HCT116 (cell line): ENCODE measurements at regions not wholly inside any gene's neighbourhood (a gene's known extent, or its start where the extent isn't known, plus 50 kb on each side); places are given as distances from the start of the nearest gene placed in this dataset.

ENCODE experiments used
- ATAC-seq: fragments of 200-7000 bp; cut with Tn5 transposase; 2 replicates; pipeline ENCODE4 v1.9.1; 2020; ENCODE audit warnings: mild to moderate bottlenecking, moderate library complexity
- BruUV-seq: library from RNA; stranded (reverse); fragments of 400-500 nt; replicated peaks from 2 replicates; lab custom pipeline; 2021; lab: Mats Ljungman, UMichigan
- CTCF ChIA-PET: fragments of 300-600 bp; sonication (Branson Sonifier 250); formaldehyde crosslinking; loops from one replicate; lab custom pipeline; 2021; ENCODE audit warnings: antibody characterized with exemption; lab: Charles Lee
- POLR2A ChIA-PET: fragments of 300-600, 350-600 bp; sonication (Branson Sonifier 250); formaldehyde crosslinking; loops from one replicate; lab custom pipeline; 2021; ENCODE audit warnings: antibody characterized with exemption; lab: Charles Lee
- RAD21 ChIA-PET, 2 experiments: fragments of 300-600 bp; sonication (Branson Sonifier 250); formaldehyde crosslinking; loops; one replicate each; lab custom pipeline; 2023; ENCODE audit warnings: low total read pairs in 2 of 2; ENCODE audit not compliant: uncharacterized antibody in 2 of 2, unreplicated experiment in 2 of 2, low non-redundant PET in 1 of 2; lab: Charles Lee
- DNase-seq: peaks from one replicate; pipeline ENCODE4 v3.0.0-alpha.2; 2010; ENCODE audit warnings: low read depth, low spot score
- H2AFZ ChIP-seq: fragments of 200-600 bp; shearing (Covaris generic), sonication (generic); 2 replicates; pipeline ENCODE4 v1.6.1; 2017; ENCODE audit warnings: low read depth, mixed run types, mixed read lengths, antibody characterized with exemption, low read length; ENCODE audit not compliant: poor library complexity, severe bottlenecking
- H3K27ac ChIP-seq: 2 replicates; pipeline ENCODE4 v1.5.1; 2012; ENCODE audit warnings: low read depth, low read length
- H3K27me3 ChIP-seq: fragments of 200-600 bp; sonication (generic); 2 replicates; pipeline ENCODE4 v1.6.1; 2016; ENCODE audit warnings: mixed run types, low read length, mixed read lengths; ENCODE audit not compliant: insufficient read depth
- H3K36me3 ChIP-seq, 2 experiments: fragments of 200-500 bp in 1 of 2; fragments of 200-600 bp in 1 of 2; sonication (Bioruptor generic) in 1 of 2; sonication (generic) in 1 of 2; 2 replicates each; pipeline versions ENCODE4 v1.5.1 to v1.6.1; 2014 to 2016; ENCODE audit warnings: low read length in 2 of 2, inconsistent platforms in 1 of 2, mixed read lengths in 1 of 2, mixed run types in 1 of 2; ENCODE audit not compliant: insufficient read depth in 2 of 2, control insufficient read depth in 1 of 2
- H3K4me1 ChIP-seq, 2 experiments: fragments of 200-600 bp in 1 of 2; sonication (generic) in 1 of 2; 2 replicates each; pipeline versions ENCODE4 v1.5.1 to v1.6.1; 2012 to 2017; ENCODE audit warnings: low read length in 2 of 2, inconsistent platforms in 1 of 2, mild to moderate bottlenecking in 1 of 2, mixed read lengths in 1 of 2, mixed run types in 1 of 2, moderate library complexity in 1 of 2; ENCODE audit not compliant: insufficient read depth in 2 of 2, control insufficient read depth in 1 of 2
- H3K4me2 ChIP-seq: fragments of 200-600 bp; sonication (generic); 2 replicates; pipeline ENCODE4 v1.6.1; 2017; ENCODE audit warnings: mixed run types, low read length, mixed read lengths
- H3K4me3 ChIP-seq, 2 experiments: fragments of 200-600 bp in 1 of 2; sonication (generic) in 1 of 2; replicated peaks in 1 of 2; 2 replicates each; pipeline ENCODE4 v1.5.1; 2011 to 2016; ENCODE audit warnings: low read length in 2 of 2, control low read depth in 1 of 2, low read depth in 1 of 2, mild to moderate bottlenecking in 1 of 2, mixed read lengths in 1 of 2, mixed run types in 1 of 2
- H3K79me2 ChIP-seq: fragments of 200-600 bp; sonication (generic); 2 replicates; pipeline ENCODE4 v1.6.1; 2017; ENCODE audit warnings: mild to moderate bottlenecking, mixed run types, low read length, moderate library complexity, mixed read lengths; ENCODE audit not compliant: insufficient read depth
- H3K9ac ChIP-seq: fragments of 200-600 bp; sonication (generic); 2 replicates; pipeline ENCODE4 v1.6.1; 2016; ENCODE audit warnings: low read length, mixed read lengths
- H3K9me2 ChIP-seq: fragments of 200-600 bp; sonication (generic), shearing (Covaris generic); 2 replicates; pipeline ENCODE4 v1.6.1; 2017; ENCODE audit warnings: mixed run types, mild to moderate bottlenecking, moderate library complexity; ENCODE audit not compliant: insufficient read depth
- H3K9me3 ChIP-seq, 2 experiments: fragments of 200-500 bp in 1 of 2; fragments of 200-600 bp in 1 of 2; sonication (Bioruptor generic) in 1 of 2; sonication (generic) in 1 of 2; 2 replicates each; pipeline ENCODE4 v1.6.1; 2014 to 2017; ENCODE audit warnings: low read length in 2 of 2, mixed read lengths in 2 of 2, inconsistent platforms in 1 of 2, low read depth in 1 of 2, mild to moderate bottlenecking in 1 of 2, mixed run types in 1 of 2, moderate library complexity in 1 of 2; ENCODE audit not compliant: control insufficient read depth in 1 of 2, insufficient read depth in 1 of 2
- H4K20me1 ChIP-seq: fragments of 200-600 bp; sonication (generic), shearing (Covaris generic); 2 replicates; pipeline ENCODE4 v1.6.1; 2017; ENCODE audit warnings: mixed run types, mild to moderate bottlenecking, moderate library complexity; ENCODE audit not compliant: insufficient read depth
- ATF3 ChIP-seq: IDR thresholded peaks from 2 replicates; pipeline ENCODE4 v1.6.1; 2012
- CBX3 ChIP-seq: IDR thresholded peaks from 2 replicates; pipeline ENCODE4 v1.6.1; 2012; ENCODE audit warnings: low read depth
- CEBPB ChIP-seq: IDR thresholded peaks from 2 replicates; pipeline ENCODE4 v1.6.1; 2012; ENCODE audit warnings: low read depth
- ELF1 ChIP-seq: IDR thresholded peaks from 2 replicates; pipeline ENCODE4 v1.6.1; 2012; ENCODE audit warnings: low read depth, borderline replicate concordance
- EZH2 ChIP-seq: fragments of 200-600 bp; sonication (generic); IDR thresholded peaks from 2 replicates; pipeline ENCODE4 v1.6.1; 2017; ENCODE audit warnings: antibody characterized with exemption, mixed run types
- EZH2phosphoT487 ChIP-seq: fragments of 200-600 bp; IDR thresholded peaks from 2 replicates; pipeline ENCODE4 v1.6.1; 2018; ENCODE audit warnings: antibody characterized with exemption, borderline replicate concordance
- FOSL1 ChIP-seq: IDR thresholded peaks from 2 replicates; pipeline ENCODE4 v1.6.1; 2012; ENCODE audit warnings: low read depth
- JUND ChIP-seq: IDR thresholded peaks from 2 replicates; pipeline ENCODE4 v1.6.1; 2012
- MAX ChIP-seq: IDR thresholded peaks from 2 replicates; pipeline ENCODE4 v1.6.1; 2012
- POLR2A ChIP-seq: IDR thresholded peaks from 2 replicates; pipeline ENCODE4 v1.7.0; 2011; ENCODE audit warnings: borderline replicate concordance; ENCODE audit not compliant: insufficient read depth, insufficient read length; ENCODE audit errors: extremely low read depth
- SIN3A ChIP-seq: IDR thresholded peaks from 2 replicates; pipeline ENCODE4 v1.6.1; 2012; ENCODE audit warnings: low read depth
- SP1 ChIP-seq: IDR thresholded peaks from 2 replicates; pipeline ENCODE4 v1.6.1; 2012; ENCODE audit warnings: low read depth
- TCF7L2 ChIP-seq: IDR thresholded peaks from 2 replicates; pipeline ENCODE4 v1.7.0; 2011; ENCODE audit warnings: borderline replicate concordance, inconsistent platforms; ENCODE audit not compliant: insufficient read depth, insufficient read length; ENCODE audit errors: extremely low read depth
- ZBTB33 ChIP-seq: IDR thresholded peaks from 2 replicates; pipeline ENCODE4 v1.6.1; 2011; ENCODE audit warnings: mild to moderate bottlenecking, low read length, moderate library complexity; ENCODE audit not compliant: insufficient replicate concordance; ENCODE audit errors: extremely low read depth
- ZFX ChIP-seq: fragments of 450-650 bp; IDR thresholded peaks from 2 replicates; pipeline ENCODE4 v1.6.1; 2017
- ZNF274 ChIP-seq: fragments of 200-500 bp; sonication (Bioruptor generic); IDR thresholded peaks from 2 replicates; pipeline ENCODE4 v1.6.1; 2014; ENCODE audit warnings: mild to moderate bottlenecking, low read depth, low read length, inconsistent platforms
- intact Hi-C: fragments of 100-400 bp; cut with micrococcal nuclease; formaldehyde crosslinking; loops from 2 replicates; pipeline ENCODE4 v1.10.0; 2022
- TF ChIP-seq, protein P1 (sequence below), 3 experiments: fragments of 200-600 bp in 1 of 3; sonication (generic) in 1 of 3; IDR thresholded peaks in 2 of 3; conservative IDR thresholded peaks in 1 of 3; 2 replicates each; pipeline ENCODE4 v1.5.1; 2012 to 2017; ENCODE audit warnings: low read depth in 2 of 3, low read length in 2 of 3, antibody characterized with exemption in 1 of 3, borderline replicate concordance in 1 of 3, control low read depth in 1 of 3, mild to moderate bottlenecking in 1 of 3, mixed read lengths in 1 of 3, mixed run types in 1 of 3, moderate library complexity in 1 of 3; ENCODE audit not compliant: insufficient read depth in 1 of 3

GRCh38 chr9:88730780-88731179 is 195.8 kb downstream of the NXNL2 start:
- no peaks in the 10 kb centered on the region for H3K79me2 ChIP-seq
- RAD21 ChIA-PET, result no interaction called here
- BruUV-seq, result no TSS peak
- CTCF ChIA-PET, result no interaction called here
- no peaks in the 10 kb centered on the region for H4K20me1 ChIP-seq
- H3K9me3 ChIP-seq, result no peaks in the 10 kb centered on the region
- ATAC-seq (no peak), DNase-seq (no peak)
- H3K36me3 ChIP-seq, result no peaks in the 10 kb centered on the region
- no peak for TF ChIP-seq ZFX
- no peak for TF ChIP-seq MAX
- TF ChIP-seq FOSL1, result no peak
- TF ChIP-seq ATF3, result no peak
- no peak for TF ChIP-seq ZNF274
- TF ChIP-seq POLR2A, result no peak
- no peak for TF ChIP-seq SIN3A
- no peak for TF ChIP-seq ELF1
- POLR2A ChIA-PET, result no interaction called here
- no peak overlapping the region for H3K4me2 ChIP-seq
- intact Hi-C loops, result no loop called here
- no peak overlapping the region for H3K27ac ChIP-seq
- H3K9me2 ChIP-seq, result no peaks in the 10 kb centered on the region
- no peaks in the 10 kb centered on the region; the same call in 1 of the 2 replicates for H3K27me3 ChIP-seq
- H3K4me1 ChIP-seq, result no peaks in the 10 kb centered on the region
- H2AFZ ChIP-seq, result no peak overlapping the region
- H3K9ac ChIP-seq, result no peak overlapping the region
- H3K4me3 ChIP-seq, result no peak overlapping the region

GRCh38 chr9:88732128-88732527 is 197.2 kb downstream of the NXNL2 start:
- no peak overlapping the region for H3K4me3 ChIP-seq
- BruUV-seq, result no TSS peak
- no peaks in the 10 kb centered on the region for H3K9me3 ChIP-seq
- ChIA-PET POLR2A (no interaction called here), RAD21 (no interaction called here), CTCF (no interaction called here)
- no peak overlapping the region for H2AFZ ChIP-seq
- no peaks in the 10 kb centered on the region for H3K4me1 ChIP-seq
- intact Hi-C loops, result no loop called here
- H3K27me3 ChIP-seq, result peaks cover 6% of the 10 kb centered on the region; the same call in 1 of the 2 replicates
- no peaks in the 10 kb centered on the region for H3K9me2 ChIP-seq
- H3K36me3 ChIP-seq, result no peaks in the 10 kb centered on the region
- H3K27ac ChIP-seq, result no peak overlapping the region
- no peaks in the 10 kb centered on the region for H4K20me1 ChIP-seq
- H3K4me2 ChIP-seq, result no peak overlapping the region
- DNase-seq (no peak), ATAC-seq (no peak)
- no peaks in the 10 kb centered on the region for H3K79me2 ChIP-seq
- no peak overlapping the region for H3K9ac ChIP-seq
- TF ChIP-seq JUND (no peak), ZBTB33 (no peak), CBX3 (no peak), ZFX (no peak), SP1 (no peak), TCF7L2 (no peak), SIN3A (no peak), CEBPB (no peak), EZH2 (no peak), EZH2phosphoT487 (no peak)
- TF ChIP-seq, protein P1, sequence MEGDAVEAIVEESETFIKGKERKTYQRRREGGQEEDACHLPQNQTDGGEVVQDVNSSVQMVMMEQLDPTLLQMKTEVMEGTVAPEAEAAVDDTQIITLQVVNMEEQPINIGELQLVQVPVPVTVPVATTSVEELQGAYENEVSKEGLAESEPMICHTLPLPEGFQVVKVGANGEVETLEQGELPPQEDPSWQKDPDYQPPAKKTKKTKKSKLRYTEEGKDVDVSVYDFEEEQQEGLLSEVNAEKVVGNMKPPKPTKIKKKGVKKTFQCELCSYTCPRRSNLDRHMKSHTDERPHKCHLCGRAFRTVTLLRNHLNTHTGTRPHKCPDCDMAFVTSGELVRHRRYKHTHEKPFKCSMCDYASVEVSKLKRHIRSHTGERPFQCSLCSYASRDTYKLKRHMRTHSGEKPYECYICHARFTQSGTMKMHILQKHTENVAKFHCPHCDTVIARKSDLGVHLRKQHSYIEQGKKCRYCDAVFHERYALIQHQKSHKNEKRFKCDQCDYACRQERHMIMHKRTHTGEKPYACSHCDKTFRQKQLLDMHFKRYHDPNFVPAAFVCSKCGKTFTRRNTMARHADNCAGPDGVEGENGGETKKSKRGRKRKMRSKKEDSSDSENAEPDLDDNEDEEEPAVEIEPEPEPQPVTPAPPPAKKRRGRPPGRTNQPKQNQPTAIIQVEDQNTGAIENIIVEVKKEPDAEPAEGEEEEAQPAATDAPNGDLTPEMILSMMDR (IDR thresholded peaks at IDR 0.05 in 2 of 3, conservative IDR thresholded peaks at IDR 0.05 in 1 of 3; ENCODE audit: borderline replicate concordance in 1 of 3, insufficient read depth in 1 of 3, low read depth in 2 of 3, low read length in 2 of 3), result no peak
